HG03139 (cell line): ENCODE measurements at regions not wholly inside any gene's neighbourhood (a gene's known extent, or its start where the extent isn't known, plus 50 kb on each side); places are given as distances from the start of the nearest gene placed in this dataset.
"Not testable (repeated sequence)": the region's sequence is repeated elsewhere in the genome, so short reads cannot be mapped to it uniquely, and the experiment has no call there.

Experiments used
- ATAC-seq: cut with Tn5 transposase; IDR thresholded peaks from one replicate; pipeline ENCODE4 v1.9.1; 2021; ENCODE audit not compliant: unreplicated experiment

- no peak for ATAC-seq
These were observed 83.3 kb upstream of the GORAB start for GRCh38 chr1:170448661-170449158.

- not testable (repeated sequence) for ATAC-seq
These were observed 74.5 kb upstream of the GORAB start for GRCh38 chr1:170457325-170458050.

GRCh38 chr1:170460001-170460400, 72.0 kb upstream of the GORAB start:
- no peak for ATAC-seq

GRCh38 chr1:170460414-170461155, 71.4 kb upstream of the GORAB start:
- no peak for ATAC-seq

- no peak for ATAC-seq
These were observed 70.6 kb upstream of the GORAB start for GRCh38 chr1:170461291-170461747.

- no peak for ATAC-seq
These were observed 70.1 kb upstream of the GORAB start for GRCh38 chr1:170461762-170462384.

GRCh38 chr1:170470121-170470520, 61.8 kb upstream of the GORAB start:
- ATAC-seq: no peak

GRCh38 chr1:170471398-170472053, 60.4 kb upstream of the GORAB start:
- no peak for ATAC-seq

GRCh38 chr1:170481000-170481399, 51.0 kb upstream of the GORAB start:
- ATAC-seq: no peak
